ENCODE measurements at regions not wholly inside any gene's neighbourhood (a gene's known extent, or its start where the extent isn't known, plus 50 kb on each side); places are given as distances from the start of the nearest gene placed in this dataset.
"Not testable (repeated sequence)": the region's sequence is repeated elsewhere in the genome, so short reads cannot be mapped to it uniquely, and the experiment has no call there.

DNA sequence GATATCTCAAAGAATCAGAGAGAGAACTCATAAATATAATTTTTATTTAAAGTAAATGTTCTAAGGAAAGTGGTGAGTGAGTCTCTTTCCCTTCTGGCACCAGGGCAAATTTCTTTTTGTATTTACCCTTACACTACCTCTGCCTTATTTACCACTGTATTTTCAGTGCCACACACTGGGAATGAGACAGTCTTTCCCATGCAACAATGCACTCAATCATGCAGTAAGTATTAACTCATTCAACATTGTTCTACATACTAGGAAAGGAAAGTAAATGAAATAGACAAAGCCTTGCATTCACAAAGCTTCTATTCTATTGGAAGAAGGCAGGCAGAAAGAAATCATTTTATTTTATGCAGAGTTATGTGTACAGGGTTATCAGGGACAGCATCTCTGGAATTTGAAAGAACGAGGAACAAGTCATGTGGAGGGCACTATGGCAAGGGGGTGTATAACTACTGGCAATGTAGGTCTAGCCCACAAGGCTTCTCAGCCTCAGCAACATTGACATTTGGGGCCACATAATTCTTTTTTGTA, 129.8 kb upstream of the PRDX6 start:
- no peak for DNase-seq

DNA sequence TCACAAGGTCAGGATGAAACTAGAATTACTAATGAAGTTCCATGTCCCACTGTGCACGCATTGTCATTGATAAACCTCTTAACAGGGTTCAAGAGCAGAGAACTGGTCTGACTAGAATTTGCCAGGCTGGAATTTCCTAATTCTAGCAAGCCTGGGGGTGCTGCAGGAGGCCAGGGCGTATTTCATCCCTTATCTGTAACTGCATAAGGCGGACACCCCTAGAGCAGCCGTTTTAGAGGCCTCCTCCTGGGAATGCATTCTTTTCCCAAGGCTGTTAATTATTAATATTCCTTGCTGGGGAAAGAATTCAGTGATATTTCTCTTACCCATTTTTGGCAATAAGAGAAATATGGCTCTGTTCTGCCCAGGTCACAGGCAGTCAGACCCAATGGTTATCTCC, 124.5 kb upstream of the PRDX6 start:
- DNase-seq: not testable (repeated sequence)

DNA sequence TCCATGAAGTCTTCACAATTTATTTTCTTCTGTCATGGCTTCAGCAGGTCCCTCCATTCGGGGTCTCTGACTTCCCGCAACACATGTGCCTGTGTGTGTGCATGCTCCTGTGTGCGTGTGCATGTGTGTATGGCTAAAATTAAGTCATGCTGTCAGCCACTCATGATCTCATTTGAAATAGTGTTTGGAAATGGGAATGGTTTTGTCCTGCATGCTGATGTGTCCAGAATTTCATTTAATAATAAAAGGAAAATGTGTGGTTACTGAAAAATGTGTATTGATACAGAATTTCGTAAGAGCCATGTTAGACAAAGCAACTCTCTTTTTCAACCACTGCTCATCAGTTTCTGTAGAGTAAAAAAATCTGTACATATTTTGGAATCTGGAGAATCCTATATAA, 123.8 kb upstream of the PRDX6 start:
- no peak for DNase-seq

DNA sequence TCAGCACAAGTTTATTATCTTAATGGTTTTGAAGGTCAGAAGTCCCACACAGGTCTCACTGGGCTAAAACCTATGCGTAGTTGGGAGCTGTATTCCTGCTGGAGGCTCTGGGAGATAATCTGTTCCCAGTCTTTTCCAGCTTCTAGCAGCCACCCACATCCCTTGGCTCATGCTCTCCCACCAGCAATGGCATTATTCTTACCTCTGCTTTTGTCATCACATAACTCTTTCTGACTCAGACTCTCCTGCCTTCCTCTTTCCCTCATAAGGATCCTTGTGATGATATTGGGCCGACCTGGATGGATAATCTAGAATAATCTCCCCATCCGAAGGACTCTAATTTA, 122.2 kb upstream of the PRDX6 start:
- DNase-seq: no peak

DNA sequence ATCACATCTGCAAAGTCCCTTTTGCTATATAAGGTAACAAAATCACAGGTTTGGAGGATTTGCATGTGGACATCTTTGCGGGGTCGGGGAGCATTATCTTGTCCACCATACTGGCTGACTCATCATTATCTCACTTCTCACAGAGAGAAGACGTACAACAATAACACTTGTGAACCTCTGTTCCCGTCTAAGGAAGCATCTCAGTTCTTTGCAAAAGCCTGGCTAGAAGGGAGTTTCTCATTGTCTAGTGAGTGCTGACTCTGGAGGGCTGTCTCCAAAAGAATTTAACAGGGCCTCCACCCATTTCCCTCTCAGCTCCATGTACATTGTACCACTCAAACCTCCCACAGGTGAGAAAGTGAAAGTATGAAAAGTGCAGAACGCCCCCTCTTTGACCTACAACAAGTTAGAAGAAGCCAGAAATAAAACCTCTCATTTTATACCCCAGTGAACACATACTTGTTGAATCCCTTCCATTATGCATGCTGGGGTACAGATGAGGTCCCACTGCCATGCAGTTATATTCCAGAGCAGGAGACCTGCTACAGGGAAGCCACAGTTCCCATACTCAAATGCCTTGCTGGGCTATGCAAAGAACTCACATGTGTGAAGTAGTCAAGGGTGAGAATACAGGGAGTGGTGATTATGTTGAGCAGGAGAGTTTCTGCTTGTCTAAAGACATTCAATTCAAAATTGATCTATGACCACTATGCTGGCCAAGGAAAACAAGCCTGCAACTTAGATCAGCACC, 121.7 kb upstream of the PRDX6 start:
- DNase-seq: no peak

DNA sequence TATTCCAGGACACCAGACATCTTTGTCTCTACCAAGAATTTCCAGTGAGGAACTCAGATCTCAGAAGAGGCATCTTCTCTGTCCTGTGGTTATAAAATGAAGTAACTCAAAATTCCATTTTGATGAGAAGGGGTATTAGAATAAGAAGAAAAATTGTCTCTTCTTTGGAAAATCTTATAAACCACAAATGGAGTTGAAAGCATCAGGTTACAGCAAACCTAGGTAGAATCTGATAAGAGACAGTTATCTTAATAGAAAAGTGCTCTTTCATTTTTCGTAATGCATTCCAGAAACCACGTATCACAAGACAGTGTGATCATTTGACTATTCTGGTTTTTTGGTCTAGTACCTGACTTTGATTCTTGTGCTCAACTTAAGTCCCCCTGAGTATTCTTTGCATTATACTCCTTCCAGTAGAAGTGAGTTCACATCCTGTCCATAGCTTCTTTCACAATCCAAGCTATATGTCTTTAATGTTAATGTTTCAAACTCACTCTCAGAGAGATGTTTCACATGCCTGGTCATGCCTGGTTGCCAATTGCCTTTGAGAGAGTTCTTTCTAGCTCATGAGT, 120.9 kb upstream of the PRDX6 start:
- no peak for DNase-seq

DNA sequence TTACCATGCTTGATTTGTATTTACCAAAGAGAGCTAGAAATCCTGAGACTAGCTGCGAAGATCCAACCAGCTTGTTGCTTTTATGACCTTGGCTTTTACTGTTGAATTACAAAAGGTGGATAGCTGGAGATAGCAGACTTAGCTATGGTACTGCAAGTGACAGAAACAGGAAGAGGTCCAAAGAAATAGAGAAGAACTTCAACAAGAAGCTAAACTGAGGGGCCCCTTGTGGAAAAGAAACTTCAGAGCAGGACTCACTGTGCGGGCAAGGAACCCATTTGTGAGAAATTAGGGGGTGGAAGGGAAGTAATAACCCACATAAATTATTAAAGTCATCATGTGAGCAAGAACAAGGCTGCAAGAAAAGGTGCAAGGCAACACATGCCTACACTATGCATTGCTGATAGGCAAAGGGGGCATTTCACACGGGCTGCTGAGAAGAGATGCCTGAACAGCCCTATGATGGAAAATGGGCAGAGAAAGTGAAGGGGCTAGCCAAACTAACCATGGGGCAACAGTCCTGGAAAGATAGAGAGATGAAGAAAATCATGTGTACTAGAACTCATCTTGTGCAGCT, 116.6 kb upstream of the PRDX6 start:
- DNase-seq: no peak

DNA sequence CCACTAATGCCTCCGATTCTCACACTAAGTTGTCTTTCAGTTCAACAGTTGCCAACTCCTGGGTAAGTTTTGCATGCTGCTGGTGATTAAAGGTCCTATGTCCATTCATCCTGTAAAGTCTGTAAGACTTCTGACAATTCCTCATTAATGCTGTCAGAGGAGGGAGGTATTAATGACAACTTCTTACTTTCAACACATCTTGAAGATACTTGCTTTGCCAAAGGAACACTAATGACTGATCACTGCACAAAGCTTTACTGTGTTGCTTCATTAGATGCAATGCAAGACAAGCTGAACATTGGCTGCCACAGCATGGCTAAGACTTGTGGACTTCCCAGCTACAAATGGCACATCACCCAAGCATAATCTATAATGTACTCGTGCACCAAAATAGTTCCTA, 114.6 kb upstream of the PRDX6 start:
- no peak for DNase-seq

DNA sequence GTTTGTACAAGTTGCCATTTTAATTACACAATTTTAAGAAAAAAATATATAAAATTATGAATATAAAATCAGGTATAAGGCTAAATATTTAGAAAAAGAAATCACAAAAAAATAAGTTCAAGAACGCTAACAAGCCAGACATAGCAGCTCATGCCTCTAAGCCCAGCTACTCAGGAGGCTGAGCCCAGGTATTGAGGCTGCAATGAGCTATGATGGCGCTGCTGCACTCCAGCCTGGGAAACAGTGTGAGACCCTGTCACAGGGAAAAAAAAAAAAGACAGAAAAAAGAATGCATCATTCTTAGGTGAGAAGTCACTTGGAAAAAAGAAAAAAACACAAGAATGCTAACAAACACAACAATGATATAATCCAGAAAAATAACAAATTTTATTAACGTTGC, 112.3 kb upstream of the PRDX6 start:
- no peak for DNase-seq

DNA sequence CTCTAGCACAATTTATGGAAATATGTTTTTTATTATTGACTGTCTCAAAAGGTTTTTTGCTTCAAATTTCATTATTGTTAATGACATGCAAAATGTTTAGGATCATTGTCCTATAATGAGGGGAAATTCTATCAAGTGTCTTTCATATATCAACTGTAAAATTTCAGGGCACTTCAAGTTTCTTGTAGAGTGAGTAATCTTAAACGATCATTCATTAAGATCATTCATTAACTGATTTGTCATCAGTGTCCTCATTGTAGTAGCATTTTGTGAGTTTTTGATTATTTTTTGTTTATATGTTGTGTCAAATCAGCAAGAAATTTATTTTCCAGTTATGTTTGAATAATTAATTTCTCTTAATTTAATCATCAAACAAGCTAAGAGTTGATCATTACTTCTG, 111.8 kb upstream of the PRDX6 start:
- DNase-seq: no peak

DNA sequence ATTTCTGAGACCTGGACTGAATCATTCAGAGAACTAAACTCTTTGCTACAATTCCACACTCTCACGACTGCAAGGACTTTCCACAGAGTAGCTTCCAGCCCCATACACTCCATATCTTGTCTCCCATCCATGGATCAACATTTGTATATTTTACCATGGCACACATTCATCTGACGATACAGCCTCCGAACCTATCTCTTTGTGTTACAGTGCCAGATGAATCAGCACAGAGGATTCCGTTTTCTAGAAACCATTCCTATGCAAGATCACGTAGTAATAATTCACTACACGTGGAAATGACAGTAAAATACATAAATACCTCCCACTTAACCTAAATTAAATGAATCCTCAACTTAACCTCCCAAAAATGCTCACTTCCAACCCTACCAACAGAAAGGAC, 110.0 kb upstream of the PRDX6 start:
- DNase-seq: no peak

DNA sequence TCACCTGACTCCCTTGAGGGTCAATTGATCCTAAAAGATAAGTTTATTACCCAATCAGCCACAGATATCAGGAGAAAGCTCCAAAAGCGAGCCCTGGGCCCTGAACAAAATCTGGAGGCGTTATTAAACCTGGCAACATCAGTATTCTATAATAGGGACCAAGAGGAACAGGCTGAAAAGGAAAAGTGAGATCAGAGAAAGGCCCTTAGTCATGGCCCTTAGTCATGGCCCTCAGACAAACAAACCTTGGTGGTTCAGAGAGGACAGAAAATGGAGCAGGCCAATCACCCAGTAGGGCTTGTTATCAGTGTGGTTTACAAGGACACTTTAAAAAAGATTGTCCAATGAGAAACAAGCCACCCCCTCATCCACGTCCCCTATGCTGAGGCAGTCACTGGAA, 106.5 kb upstream of the PRDX6 start:
- not testable (repeated sequence) for DNase-seq

DNA sequence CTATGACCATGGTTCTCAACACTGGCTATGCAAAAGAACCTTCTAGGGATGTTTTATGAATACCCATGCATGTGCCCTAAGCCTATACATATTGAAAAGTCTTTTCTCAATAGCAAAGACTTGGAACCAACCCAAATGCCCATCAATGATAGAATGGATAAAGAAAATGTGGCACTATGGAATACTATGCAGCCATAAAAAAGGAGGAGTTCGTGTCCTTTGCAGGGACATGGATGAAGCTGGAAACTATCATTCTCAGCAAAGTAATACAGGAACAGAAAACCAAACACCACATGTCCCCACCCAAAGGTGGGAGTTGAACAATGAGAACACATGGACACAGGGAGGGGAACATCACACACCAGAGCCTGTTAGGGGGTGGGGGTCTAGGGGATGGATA, 101.1 kb upstream of the PRDX6 start:
- not testable (repeated sequence) for DNase-seq

DNA sequence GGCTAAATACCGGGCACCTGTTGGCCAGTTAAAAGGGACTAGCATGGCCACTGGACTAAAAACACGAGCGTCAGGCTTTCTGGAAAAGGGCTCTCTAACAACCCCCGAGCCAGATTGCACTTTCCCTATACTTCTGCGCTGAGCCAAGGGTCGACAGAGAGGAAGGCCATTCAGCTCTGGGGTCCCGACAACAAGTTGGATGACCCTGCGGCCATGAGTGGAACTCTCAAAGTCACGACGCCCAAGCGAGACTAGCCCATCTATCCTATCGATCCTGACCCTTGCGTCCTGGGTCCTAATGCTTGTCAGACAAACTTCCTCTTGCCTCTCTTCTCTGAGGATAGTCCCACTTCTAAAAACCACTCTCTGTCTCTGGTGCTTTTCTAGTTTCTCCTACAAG, 99.9 kb upstream of the PRDX6 start:
- DNase-seq: no peak

DNA sequence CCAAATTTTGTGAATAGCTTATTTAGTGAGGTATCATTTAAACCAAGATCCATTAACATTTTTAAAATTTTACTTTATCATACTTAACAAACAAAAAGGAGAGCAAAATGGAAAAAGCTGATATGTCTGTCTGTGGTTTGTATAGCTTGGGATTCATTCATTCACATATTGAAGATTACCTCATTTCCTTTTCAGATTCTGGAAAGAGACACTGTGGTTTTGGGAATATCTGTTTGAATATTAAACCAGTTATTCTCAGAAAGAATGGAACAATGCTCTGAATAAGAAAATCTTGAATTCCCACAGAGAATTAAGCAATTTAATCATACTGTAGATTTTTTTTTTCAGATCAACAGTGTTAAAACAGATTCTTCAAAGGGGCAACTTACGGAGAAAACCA, 93.8 kb upstream of the PRDX6 start:
- no peak for DNase-seq

DNA sequence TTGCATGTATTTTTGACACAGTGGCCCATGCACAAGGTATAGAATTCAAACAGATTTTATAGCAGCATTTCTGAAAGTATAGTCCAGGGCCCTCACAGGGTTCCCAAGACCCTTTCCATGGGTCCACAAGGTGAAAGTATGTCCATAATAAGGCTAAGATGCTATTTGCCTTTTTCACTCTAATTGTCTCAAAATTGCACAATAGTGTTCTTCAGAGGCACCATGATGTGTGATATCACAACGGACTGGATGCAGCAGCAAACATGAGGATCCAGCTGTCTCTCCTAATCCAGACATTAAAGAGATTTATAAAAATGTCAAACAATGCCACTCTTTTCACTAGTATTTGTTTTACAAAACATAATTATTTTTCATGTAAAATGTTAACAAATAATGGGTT, 88.8 kb upstream of the PRDX6 start:
- no peak for DNase-seq

DNA sequence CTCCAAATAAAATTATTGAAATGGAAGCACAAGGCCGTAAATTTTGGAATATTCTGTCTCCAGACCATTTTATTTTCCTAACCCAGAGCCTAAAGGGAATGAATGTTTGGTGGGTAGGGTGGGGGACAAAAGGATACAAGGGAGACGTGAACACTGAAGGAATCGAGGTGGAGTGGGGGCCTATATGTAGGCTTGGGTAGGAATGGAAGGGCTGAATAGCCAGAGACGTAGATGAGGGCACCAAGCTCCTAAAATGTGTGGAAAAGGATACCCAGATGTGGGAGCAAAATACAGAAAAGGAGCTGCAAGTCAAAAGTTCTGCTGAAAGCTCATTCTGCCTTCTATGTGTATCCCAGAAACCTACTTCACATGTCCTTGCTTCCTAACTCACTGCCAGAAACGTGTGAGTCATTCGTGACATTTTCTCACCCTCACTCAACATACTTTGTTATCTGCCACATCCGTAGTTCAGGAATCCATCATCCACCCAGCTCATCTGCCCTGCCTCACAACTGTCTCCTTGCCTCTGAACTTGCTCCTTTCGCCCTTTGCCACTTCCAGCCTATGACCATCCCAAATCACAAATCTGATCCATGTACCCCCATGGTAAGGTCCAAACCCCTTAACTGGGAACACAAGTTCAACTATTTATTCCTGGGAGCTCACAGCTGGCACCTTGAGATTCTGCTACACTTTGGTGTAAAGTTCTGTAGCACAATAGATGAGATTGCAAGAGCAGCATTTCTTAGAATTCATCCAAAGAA, 84.1 kb upstream of the PRDX6 start:
- no peak for DNase-seq

DNA sequence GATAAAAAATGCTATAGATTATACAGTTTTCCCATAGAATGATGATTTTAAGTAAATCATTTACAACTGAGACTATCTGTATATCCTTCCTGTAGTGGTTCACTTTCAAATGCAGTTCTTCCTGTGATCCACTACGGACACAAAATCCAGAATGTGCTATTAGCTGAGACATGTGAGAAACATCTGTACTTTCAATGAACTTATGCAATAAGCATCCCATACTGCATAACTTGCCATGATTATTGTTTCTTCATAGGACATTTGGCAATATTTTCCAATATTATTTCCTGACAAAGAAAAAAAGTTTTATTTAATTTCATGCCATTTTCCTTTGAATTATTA, 83.5 kb upstream of the PRDX6 start:
- no peak for DNase-seq

DNA sequence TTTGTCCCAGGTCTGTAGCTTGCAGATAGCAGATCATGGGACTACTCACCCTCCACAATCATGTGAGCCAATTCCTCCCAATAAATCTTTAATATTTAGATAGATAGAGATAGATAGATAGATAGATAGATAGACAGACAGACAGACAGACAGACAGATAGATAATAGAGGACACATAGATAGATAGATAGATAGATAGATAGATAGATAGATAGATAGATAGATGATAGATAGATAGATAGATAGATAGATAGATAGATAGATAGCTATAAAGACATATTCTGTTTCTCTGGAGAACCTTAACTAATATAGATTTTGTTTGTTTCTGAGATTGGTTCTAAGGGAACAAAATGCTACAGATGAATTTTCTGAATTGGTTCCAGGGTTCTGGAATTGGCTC, 82.3 kb upstream of the PRDX6 start:
- DNase-seq: not testable (repeated sequence)

DNA sequence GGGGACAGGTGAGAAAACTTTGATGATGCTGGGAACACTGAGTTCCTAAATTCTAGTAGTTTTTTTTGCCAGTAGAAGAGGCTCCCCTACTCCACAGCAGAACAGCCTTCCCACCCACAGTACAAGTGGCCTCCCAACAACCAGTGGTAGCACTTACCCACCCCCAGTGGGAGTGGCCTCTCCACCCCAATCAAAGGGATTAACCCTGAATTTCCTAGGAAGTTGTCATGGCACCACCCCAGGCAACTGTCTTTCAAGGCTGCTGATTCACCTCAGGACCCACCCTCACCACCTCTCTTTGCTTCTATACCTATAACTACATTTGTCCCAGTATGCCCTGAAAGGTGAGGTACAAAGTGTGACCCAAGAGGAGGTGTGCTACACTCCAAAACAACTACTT, 81.4 kb upstream of the PRDX6 start:
- DNase-seq: no peak

DNA sequence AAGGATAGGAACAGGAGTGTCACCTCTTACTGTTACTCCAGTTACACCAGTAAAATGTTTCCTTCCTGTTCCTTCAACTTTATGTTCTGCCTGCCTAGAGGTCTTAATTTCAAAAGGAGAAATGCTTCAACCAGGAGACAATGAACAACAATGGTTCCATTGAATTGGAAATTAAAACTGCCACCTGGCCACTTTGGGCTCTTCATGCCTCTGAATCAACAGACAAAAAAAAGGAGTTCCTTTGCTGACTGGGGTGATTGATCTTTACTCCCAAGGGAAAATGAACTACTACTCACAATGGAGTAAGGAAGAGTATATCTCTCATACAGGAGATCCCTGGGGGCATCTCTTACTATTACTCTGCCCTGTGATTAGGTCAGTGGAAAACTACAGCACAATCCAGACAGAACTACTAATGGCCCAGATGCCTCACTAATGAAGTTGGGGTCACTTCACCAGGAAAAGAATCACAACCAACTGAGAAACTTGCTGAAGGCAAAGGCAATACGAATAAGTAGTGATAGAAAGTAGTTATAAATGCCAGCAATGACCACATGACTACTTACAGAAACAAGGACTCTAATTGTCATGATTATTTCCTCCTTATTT, 76.6 kb upstream of the PRDX6 start:
- DNase-seq: no peak

DNA sequence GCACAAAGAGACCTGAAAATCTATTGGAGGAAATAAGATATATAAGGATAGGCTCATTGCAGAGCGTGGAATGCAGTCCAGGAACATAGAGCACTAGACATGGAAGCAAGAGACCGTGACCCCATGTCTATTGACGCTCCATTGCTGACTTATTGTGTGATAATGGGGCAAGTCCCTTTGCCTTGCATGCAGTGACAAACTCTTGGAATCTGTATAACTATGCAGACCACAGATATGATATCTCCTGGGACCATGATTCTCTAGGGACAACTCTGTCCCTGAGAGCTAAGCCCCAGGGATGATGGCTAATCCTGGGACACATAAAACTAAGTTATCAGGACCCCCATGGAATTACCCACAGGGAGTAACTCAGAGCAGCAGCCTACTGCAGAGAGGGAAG, 73.1 kb upstream of the PRDX6 start:
- no peak for DNase-seq

DNA sequence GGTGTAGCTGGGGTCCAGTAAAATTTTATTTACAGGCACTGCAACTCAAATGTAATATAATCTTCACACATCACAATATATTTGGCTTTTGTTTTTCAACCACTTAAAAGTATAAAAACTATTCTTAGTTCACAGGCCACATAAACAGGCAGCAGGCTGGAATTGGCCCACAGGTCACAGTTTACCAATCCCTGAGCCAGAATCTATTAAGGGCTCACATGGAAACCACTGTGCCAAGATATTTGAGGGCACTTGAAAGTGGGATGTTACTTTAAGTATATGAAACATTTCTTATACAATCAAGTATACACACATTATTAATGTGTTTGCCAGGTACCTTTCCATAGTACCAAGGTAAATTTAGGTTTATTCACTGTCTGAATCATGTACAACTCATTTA, 71.9 kb upstream of the PRDX6 start:
- no peak for DNase-seq

DNA sequence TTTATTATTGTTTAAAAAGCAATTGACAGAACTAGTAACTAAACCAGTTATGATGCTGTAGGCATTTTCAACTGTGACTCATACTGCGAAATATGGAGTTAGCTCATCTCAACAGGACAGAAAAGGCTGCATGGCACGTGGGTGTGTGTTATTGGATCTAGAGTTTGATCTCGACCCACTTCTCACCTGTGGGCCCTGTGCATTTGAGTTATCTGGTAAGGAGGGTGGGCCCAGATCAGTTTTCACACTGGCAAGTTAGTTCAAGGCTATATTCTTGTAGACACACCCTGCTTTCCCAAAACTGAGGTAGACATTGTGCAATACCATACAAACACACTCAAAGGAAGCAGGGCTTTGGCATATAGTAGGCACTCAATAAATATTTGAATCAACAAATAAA, 71.3 kb upstream of the PRDX6 start:
- no peak for DNase-seq
